Nephron progenitor cell (in vitro differentiated cells): ENCODE measurements at regions not wholly inside any gene's neighbourhood (a gene's known extent, or its start where the extent isn't known, plus 50 kb on each side); places are given as distances from the start of the nearest gene placed in this dataset.
"Not testable (repeated sequence)": the region's sequence is repeated elsewhere in the genome, so short reads cannot be mapped to it uniquely, and the experiment has no call there.

Experiments
- DNase-seq: peaks from one replicate; pipeline ENCODE4 v3.0.0; 2021
- H3K27ac Mint-ChIP-seq: 2 replicates; pipeline ENCODE4 v1.8.0; 2021; ENCODE audit warnings: mild to moderate bottlenecking, moderate library complexity, mixed read lengths
- H3K27me3 Mint-ChIP-seq: 2 replicates; pipeline ENCODE4 v1.8.0; 2021; ENCODE audit warnings: mild to moderate bottlenecking, low read depth, mixed read lengths; ENCODE audit not compliant: poor library complexity
- H3K36me3 Mint-ChIP-seq: 2 replicates; pipeline ENCODE4 v1.8.0; 2021; ENCODE audit warnings: low read depth, mixed read lengths
- H3K4me1 Mint-ChIP-seq: 2 replicates; pipeline ENCODE4 v1.8.0; 2021; ENCODE audit warnings: mixed read lengths
- H3K4me3 Mint-ChIP-seq: 2 replicates; pipeline ENCODE4 v1.8.0; 2021; ENCODE audit warnings: mild to moderate bottlenecking, moderate library complexity, mixed read lengths
- H3K9me3 Mint-ChIP-seq: 2 replicates; pipeline ENCODE4 v1.8.0; 2021; ENCODE audit warnings: mild to moderate bottlenecking, moderate library complexity, mixed read lengths
- TF ChIP-seq, protein P1 (sequence below): fragments of 200-600 bp; sonication (generic); IDR thresholded peaks from 2 replicates; pipeline ENCODE4 v1.5.0; 2021; ENCODE audit warnings: antibody characterized with exemption

DNA sequence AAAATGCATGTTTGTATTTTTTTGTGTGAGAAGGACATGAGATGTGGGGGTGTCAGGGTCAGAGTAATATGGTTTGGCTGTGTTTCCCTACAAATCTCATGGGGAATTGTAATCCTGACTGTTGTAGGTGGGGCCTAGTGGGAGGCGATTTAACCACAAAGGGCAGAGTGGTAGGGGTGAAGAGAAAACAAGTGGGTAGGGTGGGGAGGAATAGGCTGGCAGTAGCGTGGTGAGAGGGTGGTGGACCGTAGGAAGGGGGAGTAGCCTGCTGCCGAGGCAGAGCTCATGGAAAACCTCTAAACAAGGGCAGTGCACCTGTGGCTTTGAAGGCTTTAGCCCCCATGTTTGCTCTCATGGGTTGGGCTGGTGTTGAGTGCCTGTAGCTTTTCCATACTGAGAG is 152.8 kb upstream of the ZNF519 start:
- DNase-seq = no peak
- TF ChIP-seq, protein P1, sequence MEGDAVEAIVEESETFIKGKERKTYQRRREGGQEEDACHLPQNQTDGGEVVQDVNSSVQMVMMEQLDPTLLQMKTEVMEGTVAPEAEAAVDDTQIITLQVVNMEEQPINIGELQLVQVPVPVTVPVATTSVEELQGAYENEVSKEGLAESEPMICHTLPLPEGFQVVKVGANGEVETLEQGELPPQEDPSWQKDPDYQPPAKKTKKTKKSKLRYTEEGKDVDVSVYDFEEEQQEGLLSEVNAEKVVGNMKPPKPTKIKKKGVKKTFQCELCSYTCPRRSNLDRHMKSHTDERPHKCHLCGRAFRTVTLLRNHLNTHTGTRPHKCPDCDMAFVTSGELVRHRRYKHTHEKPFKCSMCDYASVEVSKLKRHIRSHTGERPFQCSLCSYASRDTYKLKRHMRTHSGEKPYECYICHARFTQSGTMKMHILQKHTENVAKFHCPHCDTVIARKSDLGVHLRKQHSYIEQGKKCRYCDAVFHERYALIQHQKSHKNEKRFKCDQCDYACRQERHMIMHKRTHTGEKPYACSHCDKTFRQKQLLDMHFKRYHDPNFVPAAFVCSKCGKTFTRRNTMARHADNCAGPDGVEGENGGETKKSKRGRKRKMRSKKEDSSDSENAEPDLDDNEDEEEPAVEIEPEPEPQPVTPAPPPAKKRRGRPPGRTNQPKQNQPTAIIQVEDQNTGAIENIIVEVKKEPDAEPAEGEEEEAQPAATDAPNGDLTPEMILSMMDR = no peak
- no peaks in the 10 kb centered on the region for H3K36me3 Mint-ChIP-seq
- H3K9me3 Mint-ChIP-seq = peaks cover 60% of the 10 kb centered on the region
- H3K27ac Mint-ChIP-seq = no peak overlapping the region
- H3K4me1 Mint-ChIP-seq = no peaks in the 10 kb centered on the region
- H3K4me3 Mint-ChIP-seq = no peak overlapping the region
- H3K27me3 Mint-ChIP-seq = no peaks in the 10 kb centered on the region

DNA sequence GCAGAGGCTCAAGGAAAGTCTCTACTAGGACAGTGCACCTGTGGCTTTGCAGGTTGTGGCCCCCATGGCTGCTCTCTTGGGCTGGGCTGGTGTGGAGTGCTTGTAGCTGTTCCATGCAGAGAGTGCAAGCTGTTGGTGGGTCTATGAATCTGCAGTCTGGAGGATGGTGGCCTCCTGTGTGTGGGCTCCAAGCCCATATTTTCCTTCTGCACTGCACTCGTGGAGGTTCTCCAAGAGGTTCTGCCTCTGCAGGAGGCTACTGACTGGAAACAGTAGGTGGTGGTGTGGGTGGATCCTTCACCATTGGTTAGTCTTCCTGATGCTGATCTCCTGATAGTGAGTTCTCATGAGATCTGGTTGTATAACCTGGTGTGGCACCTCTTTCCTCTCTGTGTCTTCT is 143.2 kb upstream of the ZNF519 start:
- not testable (repeated sequence) for H3K36me3 Mint-ChIP-seq, H3K27ac Mint-ChIP-seq, H3K4me1 Mint-ChIP-seq, H3K27me3 Mint-ChIP-seq, DNase-seq, H3K4me3 Mint-ChIP-seq
- H3K9me3 Mint-ChIP-seq = peaks cover 89% of the 10 kb centered on the region

DNA sequence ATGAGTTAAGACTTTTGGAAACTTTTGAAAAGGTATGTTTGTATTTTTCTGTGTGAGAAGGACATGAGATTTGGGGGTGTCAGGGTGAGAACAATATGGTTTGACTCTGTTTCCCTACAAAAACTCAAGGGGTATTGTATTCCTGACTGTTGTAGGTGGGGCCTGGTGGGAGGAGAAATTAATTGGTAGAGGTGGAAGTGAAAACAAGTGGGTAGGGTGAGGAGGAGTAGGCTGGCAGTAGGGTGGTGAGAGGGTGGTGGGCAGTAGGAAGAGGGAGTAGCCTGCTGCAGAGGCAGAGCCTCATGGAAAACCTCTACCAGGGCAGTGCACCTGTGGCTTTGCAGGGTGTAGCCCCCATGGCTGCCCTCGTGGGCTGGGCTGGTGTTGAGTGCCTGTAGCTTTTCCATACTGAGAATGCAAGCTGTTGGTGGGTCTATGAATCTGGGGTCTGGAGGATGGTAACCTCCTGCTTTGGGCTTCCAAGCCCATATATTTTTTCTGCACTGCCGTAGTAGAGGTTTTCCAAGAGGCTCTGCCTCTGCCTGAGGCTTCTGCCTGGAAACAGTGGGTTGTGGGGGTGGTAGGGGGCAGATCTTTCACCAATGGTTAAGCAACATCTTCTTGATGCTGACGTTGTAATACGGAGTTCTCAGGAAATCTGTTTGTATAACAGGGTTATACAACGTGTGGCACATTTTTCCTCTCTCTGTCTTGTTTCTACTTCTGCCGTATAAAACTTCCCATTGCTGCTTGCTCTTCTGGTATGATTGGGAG is 133.6 kb upstream of the ZNF519 start:
- H3K4me1 Mint-ChIP-seq = not testable (repeated sequence)

GRCh38 chr18:14262786-14263185 is 130.6 kb upstream of the ZNF519 start:
- not testable (repeated sequence) for H3K4me3 Mint-ChIP-seq, H3K4me1 Mint-ChIP-seq, DNase-seq, H3K27me3 Mint-ChIP-seq, H3K36me3 Mint-ChIP-seq, H3K27ac Mint-ChIP-seq
- peaks cover 87% of the 10 kb centered on the region for H3K9me3 Mint-ChIP-seq

More for the DNA sequence above, 133.6 kb upstream of the ZNF519 start:
- H3K4me3 Mint-ChIP-seq, DNase-seq, H3K27me3 Mint-ChIP-seq, H3K36me3 Mint-ChIP-seq, H3K27ac Mint-ChIP-seq: not testable (repeated sequence)
- peaks cover 86% of the 10 kb centered on the region for H3K9me3 Mint-ChIP-seq

DNA sequence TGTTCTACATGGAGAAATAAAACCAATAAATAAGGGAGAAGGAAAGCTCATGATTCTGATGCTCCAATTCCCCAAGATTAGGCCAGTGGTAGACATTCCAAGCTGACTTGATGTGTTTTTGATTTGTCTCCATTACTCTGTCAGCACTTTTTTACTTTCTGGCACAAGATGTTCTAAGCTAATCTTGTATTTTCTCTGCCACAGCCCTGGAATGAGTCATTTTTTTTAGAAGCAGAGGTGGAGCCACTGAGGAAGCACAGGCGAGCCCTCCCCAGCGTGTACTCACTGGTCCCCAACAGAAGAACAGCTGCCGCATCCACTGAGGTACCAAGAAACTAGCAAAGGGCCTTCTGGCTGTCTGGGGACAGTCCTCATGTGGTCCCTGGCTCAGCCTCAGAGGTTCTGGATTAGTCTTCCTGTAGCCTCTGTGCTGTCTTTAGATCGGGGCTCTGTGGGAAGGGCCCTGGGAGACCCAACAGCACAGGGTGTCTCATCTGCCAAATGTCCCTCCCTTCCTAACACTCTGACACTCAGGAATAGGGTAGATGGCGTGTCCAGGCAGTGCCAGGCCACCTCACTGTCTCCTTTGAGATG is 117.9 kb upstream of the ZNF519 start:
- not testable (repeated sequence) for H3K36me3 Mint-ChIP-seq, H3K27ac Mint-ChIP-seq, DNase-seq

DNA sequence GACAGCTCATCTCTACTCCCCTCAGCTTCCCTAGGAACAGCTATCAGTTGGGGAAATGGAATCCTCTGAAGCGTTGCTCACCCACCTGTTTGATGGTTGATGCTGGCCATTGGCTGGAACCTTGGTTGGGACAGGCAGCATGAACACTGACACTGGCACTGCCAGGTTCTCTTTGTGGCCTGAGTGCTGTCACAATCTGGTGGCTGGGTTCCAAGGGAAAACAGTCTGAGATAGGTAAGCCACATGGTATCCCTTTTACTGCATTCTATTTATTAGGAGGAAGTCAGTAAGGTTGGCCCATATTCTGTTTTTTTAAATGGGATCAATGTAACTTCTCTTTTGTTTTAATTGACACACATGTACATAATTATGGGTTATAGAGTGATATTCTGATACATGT is 107.0 kb upstream of the ZNF519 start:
- DNase-seq, H3K4me1 Mint-ChIP-seq, H3K27me3 Mint-ChIP-seq, H3K4me3 Mint-ChIP-seq, H3K27ac Mint-ChIP-seq, H3K36me3 Mint-ChIP-seq: not testable (repeated sequence)
- peaks cover 41% of the 10 kb centered on the region for H3K9me3 Mint-ChIP-seq

More for the DNA sequence above, 117.9 kb upstream of the ZNF519 start:
- H3K27me3 Mint-ChIP-seq, H3K4me3 Mint-ChIP-seq, H3K4me1 Mint-ChIP-seq: not testable (repeated sequence)
- H3K9me3 Mint-ChIP-seq = peaks cover 64% of the 10 kb centered on the region

GRCh38 chr18:14236356-14237048 is 104.3 kb upstream of the ZNF519 start:
- not testable (repeated sequence) for DNase-seq, H3K27ac Mint-ChIP-seq, H3K27me3 Mint-ChIP-seq, H3K4me1 Mint-ChIP-seq, H3K36me3 Mint-ChIP-seq, H3K4me3 Mint-ChIP-seq
- peaks cover 48% of the 10 kb centered on the region for H3K9me3 Mint-ChIP-seq

- H3K27me3 Mint-ChIP-seq, H3K27ac Mint-ChIP-seq, DNase-seq, H3K4me1 Mint-ChIP-seq, H3K4me3 Mint-ChIP-seq, H3K36me3 Mint-ChIP-seq: not testable (repeated sequence)
- H3K9me3 Mint-ChIP-seq = peaks cover 56% of the 10 kb centered on the region
These were observed 93.0 kb upstream of the ZNF519 start for GRCh38 chr18:14225286-14225679.

DNA sequence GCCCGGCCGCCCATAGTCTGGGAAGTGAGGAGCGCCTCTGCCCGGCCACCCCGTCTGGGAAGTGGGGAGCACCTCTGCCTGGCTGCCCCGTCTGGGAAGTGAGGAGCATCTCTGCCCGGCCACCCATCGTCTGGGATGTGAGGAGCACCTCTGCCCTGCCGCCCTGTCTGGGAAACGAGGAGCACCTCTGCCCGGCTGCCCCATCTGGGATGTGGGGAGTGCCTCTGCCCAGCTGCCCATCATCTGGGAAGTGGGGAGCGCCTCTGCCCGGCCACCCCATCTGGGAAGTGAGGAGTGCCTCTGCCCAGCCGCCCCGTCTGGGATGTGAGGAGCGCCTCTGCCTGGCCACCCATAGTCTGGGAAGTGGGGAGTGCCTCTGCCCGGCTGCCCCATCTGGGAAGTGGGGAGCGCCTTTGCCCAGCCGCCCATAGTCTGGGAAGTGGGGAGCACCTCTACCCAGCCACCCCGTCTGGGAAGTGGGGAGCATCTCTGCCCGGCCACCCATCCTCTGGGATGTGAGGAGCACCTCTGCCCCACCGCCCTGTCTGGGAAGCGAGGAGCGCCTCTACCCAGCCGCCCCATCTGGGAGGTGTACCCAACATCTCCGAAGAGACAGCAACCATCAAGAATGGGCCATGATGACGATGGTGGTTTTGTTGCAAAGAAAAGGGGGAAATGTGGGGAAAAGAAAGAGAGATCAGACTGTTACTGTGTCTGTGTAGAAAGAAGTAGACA is 92.5 kb upstream of the ZNF519 start:
- not testable (repeated sequence) for H3K27ac Mint-ChIP-seq, H3K27me3 Mint-ChIP-seq, DNase-seq

DNA sequence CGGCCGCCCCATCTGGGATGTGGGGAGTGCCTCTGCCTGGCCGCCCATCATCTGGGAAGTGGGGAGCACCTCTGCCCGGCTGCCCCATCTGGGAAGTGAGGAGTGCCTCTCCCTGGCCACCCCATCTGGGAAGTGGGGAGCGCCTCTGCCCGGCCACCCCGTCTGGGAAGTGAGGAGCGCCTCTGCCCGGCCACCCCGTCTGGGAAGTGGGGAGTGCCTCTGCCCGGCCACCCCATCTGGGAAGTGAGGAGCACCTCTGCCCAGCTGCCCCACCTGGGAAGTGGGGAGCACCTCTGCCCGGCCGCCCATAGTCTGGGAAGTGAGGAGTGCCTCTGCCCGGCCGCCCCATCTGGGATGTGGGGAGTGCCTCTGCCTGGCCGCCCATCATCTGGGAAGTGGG is 91.7 kb upstream of the ZNF519 start:
- not testable (repeated sequence) for H3K27me3 Mint-ChIP-seq, H3K4me1 Mint-ChIP-seq, H3K36me3 Mint-ChIP-seq, DNase-seq, H3K4me3 Mint-ChIP-seq, H3K27ac Mint-ChIP-seq
- peaks cover 55% of the 10 kb centered on the region for H3K9me3 Mint-ChIP-seq

More for the DNA sequence above, 92.5 kb upstream of the ZNF519 start:
- H3K36me3 Mint-ChIP-seq, H3K4me3 Mint-ChIP-seq, H3K4me1 Mint-ChIP-seq: not testable (repeated sequence)
- peaks cover 56% of the 10 kb centered on the region for H3K9me3 Mint-ChIP-seq

GRCh38 chr18:14223231-14223822 is 91.1 kb upstream of the ZNF519 start:
- DNase-seq, H3K27ac Mint-ChIP-seq, H3K36me3 Mint-ChIP-seq, H3K4me3 Mint-ChIP-seq, H3K4me1 Mint-ChIP-seq, H3K27me3 Mint-ChIP-seq: not testable (repeated sequence)
- H3K9me3 Mint-ChIP-seq = peaks cover 49% of the 10 kb centered on the region

GRCh38 chr18:14222354-14223221 is 90.4 kb upstream of the ZNF519 start:
- H3K4me1 Mint-ChIP-seq, H3K27me3 Mint-ChIP-seq, DNase-seq, H3K27ac Mint-ChIP-seq, H3K36me3 Mint-ChIP-seq, H3K4me3 Mint-ChIP-seq: not testable (repeated sequence)
- peaks cover 49% of the 10 kb centered on the region for H3K9me3 Mint-ChIP-seq
